GM21528 (cell line): ENCODE measurements at regions not wholly inside any gene's neighbourhood (a gene's known extent, or its start where the extent isn't known, plus 50 kb on each side); places are given as distances from the start of the nearest gene placed in this dataset.

Experiments used
- ATAC-seq: cut with Tn5 transposase; IDR thresholded peaks from one replicate; pipeline ENCODE4 v1.9.1; 2021; ENCODE audit warnings: mild to moderate bottlenecking, moderate library complexity; ENCODE audit not compliant: unreplicated experiment, low FRiP score

- ATAC-seq = no peak
Observed at GRCh38 chr12:91575630-91576029, 393.0 kb upstream of the DCN start.

GRCh38 chr12:91574975-91575374 is 392.4 kb upstream of the DCN start:
- no peak for ATAC-seq

GRCh38 chr12:91574391-91574790 is 391.8 kb upstream of the DCN start:
- no peak for ATAC-seq

- ATAC-seq = no peak
Observed at GRCh38 chr12:91572869-91573268, 390.3 kb upstream of the DCN start.

- ATAC-seq = no peak
Observed at GRCh38 chr12:91567100-91567485, 384.5 kb upstream of the DCN start.

- no peak for ATAC-seq
Observed at GRCh38 chr12:91566328-91567099, 383.9 kb upstream of the DCN start.

- no peak for ATAC-seq
Observed at GRCh38 chr12:91565846-91566245, 383.2 kb upstream of the DCN start.

- no peak for ATAC-seq
Observed at GRCh38 chr12:91565246-91565645, 382.6 kb upstream of the DCN start.

GRCh38 chr12:91563011-91563765 is 380.6 kb upstream of the DCN start:
- no peak for ATAC-seq

GRCh38 chr12:91562476-91562875 is 379.9 kb upstream of the DCN start:
- ATAC-seq = no peak

GRCh38 chr12:91561958-91562325 is 379.3 kb upstream of the DCN start:
- no peak for ATAC-seq

GRCh38 chr12:91561301-91561957 is 378.8 kb upstream of the DCN start:
- no peak for ATAC-seq

GRCh38 chr12:91556909-91557308 is 374.3 kb upstream of the DCN start:
- ATAC-seq = no peak

- ATAC-seq = no peak
Observed at GRCh38 chr12:91555436-91556415, 373.1 kb upstream of the DCN start.

GRCh38 chr12:91551927-91552326 is 369.3 kb upstream of the DCN start:
- no peak for ATAC-seq

- ATAC-seq = no peak
Observed at GRCh38 chr12:91551242-91551641, 368.6 kb upstream of the DCN start.

- ATAC-seq = no peak
Observed at GRCh38 chr12:91542666-91543065, 360.0 kb upstream of the DCN start.

GRCh38 chr12:91542067-91542466 is 359.4 kb upstream of the DCN start:
- ATAC-seq = no peak

- ATAC-seq = no peak
Observed at GRCh38 chr12:91538418-91538817, 355.8 kb upstream of the DCN start.

- no peak for ATAC-seq
Observed at GRCh38 chr12:91533366-91533765, 350.7 kb upstream of the DCN start.
